ENCODE measurements at regions not wholly inside any gene's neighbourhood (a gene's known extent, or its start where the extent isn't known, plus 50 kb on each side); places are given as distances from the start of the nearest gene placed in this dataset.

DNA sequence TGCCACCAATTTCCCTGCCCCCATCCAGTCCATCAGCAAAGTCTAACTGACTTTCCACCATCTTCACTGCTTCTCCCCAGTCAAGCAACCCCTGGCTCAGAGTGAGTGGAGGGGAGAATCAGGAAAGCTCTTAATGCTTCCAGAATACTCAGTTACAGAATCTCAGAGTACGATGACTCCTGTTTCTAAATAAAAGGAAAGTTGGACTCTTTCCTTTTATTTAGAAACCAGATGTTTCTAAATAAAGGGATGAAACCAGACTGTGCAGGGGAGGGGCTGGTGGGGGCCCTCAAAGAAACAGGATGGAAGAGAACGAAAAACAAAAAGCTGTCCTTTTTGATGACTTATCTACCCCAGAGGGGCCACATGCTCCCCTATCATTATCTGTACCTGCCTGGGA is 85.2 kb upstream of the PPM1J start:
- intact Hi-C loops (cut with micrococcal nuclease): loop anchor here (5.0 kb wide), 1 partner anchor 43 kb away; no protein-coding TSS in a partner anchor
- peaks cover 5% of the 10 kb centered on the region for H3K27me3 Mint-ChIP-seq
- CTCF ChIA-PET: interaction anchor here (2.6 to 13.5 kb wide), 2 partner anchors 9 to 82 kb away, joined by 13 to 302 read pairs; partner anchors contain the start of gene PPM1J
- ATAC-seq (no peak), DNase-seq (no peak)
- no peaks in the 10 kb centered on the region for H3K9me3 Mint-ChIP-seq
- H3K4me3 Mint-ChIP-seq: no peak overlapping the region
- POLR2A ChIA-PET: no interaction called here
- no peaks in the 10 kb centered on the region for H3K36me3 Mint-ChIP-seq (ENCODE audit: low read depth)
- TF ChIP-seq, protein P1, sequence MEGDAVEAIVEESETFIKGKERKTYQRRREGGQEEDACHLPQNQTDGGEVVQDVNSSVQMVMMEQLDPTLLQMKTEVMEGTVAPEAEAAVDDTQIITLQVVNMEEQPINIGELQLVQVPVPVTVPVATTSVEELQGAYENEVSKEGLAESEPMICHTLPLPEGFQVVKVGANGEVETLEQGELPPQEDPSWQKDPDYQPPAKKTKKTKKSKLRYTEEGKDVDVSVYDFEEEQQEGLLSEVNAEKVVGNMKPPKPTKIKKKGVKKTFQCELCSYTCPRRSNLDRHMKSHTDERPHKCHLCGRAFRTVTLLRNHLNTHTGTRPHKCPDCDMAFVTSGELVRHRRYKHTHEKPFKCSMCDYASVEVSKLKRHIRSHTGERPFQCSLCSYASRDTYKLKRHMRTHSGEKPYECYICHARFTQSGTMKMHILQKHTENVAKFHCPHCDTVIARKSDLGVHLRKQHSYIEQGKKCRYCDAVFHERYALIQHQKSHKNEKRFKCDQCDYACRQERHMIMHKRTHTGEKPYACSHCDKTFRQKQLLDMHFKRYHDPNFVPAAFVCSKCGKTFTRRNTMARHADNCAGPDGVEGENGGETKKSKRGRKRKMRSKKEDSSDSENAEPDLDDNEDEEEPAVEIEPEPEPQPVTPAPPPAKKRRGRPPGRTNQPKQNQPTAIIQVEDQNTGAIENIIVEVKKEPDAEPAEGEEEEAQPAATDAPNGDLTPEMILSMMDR (IDR thresholded peaks at IDR 0.05): no peak
- H3K4me1 Mint-ChIP-seq (ENCODE audit: low read depth): no peaks in the 10 kb centered on the region
- no peak overlapping the region for H3K27ac Mint-ChIP-seq

DNA sequence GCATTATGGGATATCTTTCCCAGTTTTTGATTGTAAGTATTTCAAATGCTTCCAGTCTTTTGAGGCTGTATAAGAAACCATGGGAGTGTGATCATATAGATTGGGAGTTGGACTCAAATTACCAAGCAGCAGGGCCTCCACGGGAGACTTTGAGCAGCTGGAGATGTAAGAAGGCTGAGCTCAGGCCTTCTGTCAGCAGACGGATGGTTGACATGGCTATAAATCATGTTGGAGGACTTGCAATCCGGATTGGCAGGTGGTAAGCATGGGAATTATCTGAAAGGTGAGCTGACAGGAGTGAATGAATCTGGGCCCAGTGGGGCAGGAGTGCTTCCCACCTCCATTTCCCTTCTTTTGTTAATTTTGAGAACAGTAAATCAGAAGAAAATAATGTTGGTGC is 83.2 kb upstream of the PPM1J start:
- no peaks in the 10 kb centered on the region for H3K4me1 Mint-ChIP-seq (ENCODE audit: low read depth)
- ChIA-PET CTCF (interaction anchor here (2.6 to 13.5 kb wide), 2 partner anchors 11 to 80 kb away, joined by 13 to 302 read pairs; partner anchors contain the start of gene PPM1J), POLR2A (interaction anchor here (0.5 kb wide), 1 partner anchor 158 kb away, joined by 3 read pairs; no protein-coding TSS in a partner anchor)
- H3K36me3 Mint-ChIP-seq (ENCODE audit: low read depth): no peaks in the 10 kb centered on the region
- TF ChIP-seq, protein P1 (IDR thresholded peaks at IDR 0.05): no peak
- H3K4me3 Mint-ChIP-seq: no peak overlapping the region
- no peak for ATAC-seq
- no peak for DNase-seq
- intact Hi-C loops (cut with micrococcal nuclease): no loop called here
- no peaks in the 10 kb centered on the region for H3K27me3 Mint-ChIP-seq
- no peak overlapping the region for H3K27ac Mint-ChIP-seq
- no peaks in the 10 kb centered on the region for H3K9me3 Mint-ChIP-seq

DNA sequence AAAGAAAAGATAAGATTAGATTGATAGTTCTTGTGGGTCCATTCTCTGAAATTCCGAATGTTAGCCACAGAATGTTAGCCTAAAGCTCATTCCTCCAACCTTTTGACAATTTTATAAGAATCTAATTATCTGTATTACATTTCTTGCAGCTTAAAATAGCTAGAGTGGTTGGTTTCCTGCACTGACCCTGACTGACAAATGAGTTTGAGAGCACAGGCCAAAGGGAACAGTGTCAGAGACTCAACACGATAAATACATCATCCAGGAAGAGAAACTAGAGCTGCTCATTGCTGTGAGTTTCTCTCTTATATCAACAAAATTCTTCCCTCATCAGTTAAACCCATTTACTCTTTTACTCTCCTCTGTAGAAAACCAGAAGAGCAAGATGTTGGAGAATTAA is 82.1 kb upstream of the PPM1J start:
- H3K9me3 Mint-ChIP-seq: no peaks in the 10 kb centered on the region
- no peaks in the 10 kb centered on the region for H3K27me3 Mint-ChIP-seq
- CTCF ChIA-PET: interaction anchor here (13.5 kb wide), 1 partner anchor 78 kb away, joined by 302 read pairs; the partner anchor contains the start of gene PPM1J
- no peaks in the 10 kb centered on the region for H3K36me3 Mint-ChIP-seq (ENCODE audit: low read depth)
- ATAC-seq (no peak), DNase-seq (no peak)
- no peak overlapping the region for H3K27ac Mint-ChIP-seq
- intact Hi-C loops (cut with micrococcal nuclease): no loop called here
- H3K4me3 Mint-ChIP-seq: no peak overlapping the region
- TF ChIP-seq, protein P1 (IDR thresholded peaks at IDR 0.05): no peak
- H3K4me1 Mint-ChIP-seq (ENCODE audit: low read depth): no peaks in the 10 kb centered on the region
- POLR2A ChIA-PET: no interaction called here

DNA sequence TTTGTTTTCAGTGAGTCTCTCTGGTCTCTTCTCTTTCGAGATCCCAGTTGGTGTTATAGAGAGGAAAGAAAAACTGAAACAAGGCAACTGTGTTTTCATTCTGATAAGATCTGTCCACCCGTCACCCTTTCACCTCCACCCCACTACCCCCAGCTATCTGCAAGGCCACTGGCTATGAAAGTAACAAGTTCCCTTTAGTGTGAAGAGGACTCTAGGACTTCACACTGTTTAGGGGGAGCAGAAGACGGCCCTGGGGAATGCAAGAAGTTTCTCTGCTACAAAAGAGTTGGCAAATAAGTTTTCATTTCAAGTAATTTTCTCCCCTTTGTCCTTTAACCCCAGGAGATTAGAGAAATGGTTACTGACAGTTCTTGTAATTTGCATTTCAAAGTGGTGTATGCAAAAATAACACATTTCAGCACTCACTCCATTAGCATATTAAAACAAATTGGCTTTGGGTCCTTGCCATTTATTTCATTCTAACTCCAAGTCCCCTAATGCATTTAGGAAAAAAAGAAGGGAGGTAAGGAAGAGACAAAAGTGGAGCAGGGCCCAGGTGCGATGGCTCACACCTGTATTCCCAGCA is 79.6 kb upstream of the PPM1J start:
- H3K27ac Mint-ChIP-seq: no peak overlapping the region
- intact Hi-C loops (cut with micrococcal nuclease): no loop called here
- no peak overlapping the region for H3K4me3 Mint-ChIP-seq
- no peak for DNase-seq
- ChIA-PET POLR2A (no interaction called here), CTCF (no interaction called here)
- no peaks in the 10 kb centered on the region for H3K9me3 Mint-ChIP-seq
- ATAC-seq: no peak
- TF ChIP-seq, protein P1 (IDR thresholded peaks at IDR 0.05): no peak
- H3K36me3 Mint-ChIP-seq (ENCODE audit: low read depth): no peaks in the 10 kb centered on the region
- no peaks in the 10 kb centered on the region for H3K4me1 Mint-ChIP-seq (ENCODE audit: low read depth)
- peaks cover 2% of the 10 kb centered on the region for H3K27me3 Mint-ChIP-seq

DNA sequence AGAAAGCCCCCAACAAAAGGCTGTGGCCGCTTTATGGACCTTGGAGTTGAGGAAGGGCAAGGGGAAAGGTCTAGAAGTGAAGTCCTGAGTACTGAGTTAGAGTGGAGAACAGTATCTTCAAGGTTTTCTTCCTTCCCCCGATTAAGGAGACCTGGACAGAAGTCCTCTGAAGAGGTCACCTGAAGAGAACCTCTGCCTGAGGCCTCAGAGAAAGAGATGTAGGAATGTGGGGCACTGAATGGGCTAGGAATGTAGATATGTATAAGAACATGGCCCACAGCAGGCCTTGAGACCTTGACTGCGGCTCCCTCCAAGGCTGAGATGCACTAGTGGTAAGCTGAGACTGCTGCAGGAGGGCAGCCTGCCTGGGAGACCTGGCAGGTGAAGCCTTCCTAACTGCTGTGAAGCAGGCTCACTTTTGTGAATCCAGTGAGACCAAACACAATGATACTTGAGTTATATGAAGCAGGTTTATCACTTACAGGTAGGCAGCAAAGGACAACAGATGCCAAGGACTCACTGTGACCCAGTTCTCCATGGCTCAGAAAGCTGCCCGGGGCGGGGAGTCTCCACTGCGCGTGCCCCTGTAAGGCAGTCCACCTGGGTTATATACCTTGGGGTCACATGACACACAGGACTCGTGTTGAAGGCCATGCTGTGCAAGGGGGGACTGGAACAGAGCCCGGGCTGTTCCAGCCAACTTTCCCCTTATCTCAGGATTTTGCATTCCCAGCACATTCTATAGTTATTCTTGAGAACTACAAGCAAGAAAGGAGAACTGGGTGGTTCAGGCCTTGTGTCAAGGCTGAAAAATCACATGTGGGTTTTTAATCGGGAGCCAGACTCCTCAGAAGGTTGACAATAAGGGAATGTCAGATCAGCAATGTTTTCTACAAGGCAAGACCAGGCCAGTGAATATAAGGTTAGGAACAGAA is 78.8 kb upstream of the PPM1J start:
- intact Hi-C loops (cut with micrococcal nuclease): no loop called here

More for the DNA sequence above, 78.8 kb upstream of the PPM1J start:
- TF ChIP-seq, protein P1 (IDR thresholded peaks at IDR 0.05): no peak
- Mint-ChIP-seq H3K4me1 (ENCODE audit: low read depth) (no peaks in the 10 kb centered on the region), H3K9me3 (no peaks in the 10 kb centered on the region), H3K36me3 (ENCODE audit: low read depth) (no peaks in the 10 kb centered on the region), H3K27ac (no peak overlapping the region), H3K27me3 (peaks cover 2% of the 10 kb centered on the region), H3K4me3 (no peak overlapping the region)
- DNase-seq: no peak
- POLR2A ChIA-PET: no interaction called here
- CTCF ChIA-PET: no interaction called here
- ATAC-seq: no peak
